PFSK-1 (cell line): ENCODE measurements at regions not wholly inside any gene's neighbourhood (a gene's known extent, or its start where the extent isn't known, plus 50 kb on each side); places are given as distances from the start of the nearest gene placed in this dataset.

Experiments used
- SIN3A ChIP-seq: IDR thresholded peaks from 2 replicates; pipeline ENCODE4 v1.6.1; 2012; ENCODE audit warnings: mild to moderate bottlenecking, low read length, moderate library complexity, borderline replicate concordance; ENCODE audit not compliant: insufficient read depth
- TAF1 ChIP-seq: IDR thresholded peaks from 2 replicates; pipeline ENCODE4 v1.6.1; 2012; ENCODE audit warnings: low read length, control low read depth, borderline replicate concordance; ENCODE audit not compliant: insufficient read depth
- TF ChIP-seq, protein P1 (sequence below), 2 experiments: IDR thresholded peaks; 2 replicates each; pipeline versions ENCODE4 v1.6.1 to v1.8.0; 2011 to 2012; ENCODE audit warnings: low read depth in 2 of 2, low read length in 2 of 2, control low read depth in 1 of 2, inconsistent platforms in 1 of 2, mild to moderate bottlenecking in 1 of 2, moderate library complexity in 1 of 2; ENCODE audit not compliant: insufficient read depth in 1 of 2

GRCh38 chr5:117463881-117464570 lies 889.4 kb upstream of the SEMA6A start:
- TF ChIP-seq, protein P1, sequence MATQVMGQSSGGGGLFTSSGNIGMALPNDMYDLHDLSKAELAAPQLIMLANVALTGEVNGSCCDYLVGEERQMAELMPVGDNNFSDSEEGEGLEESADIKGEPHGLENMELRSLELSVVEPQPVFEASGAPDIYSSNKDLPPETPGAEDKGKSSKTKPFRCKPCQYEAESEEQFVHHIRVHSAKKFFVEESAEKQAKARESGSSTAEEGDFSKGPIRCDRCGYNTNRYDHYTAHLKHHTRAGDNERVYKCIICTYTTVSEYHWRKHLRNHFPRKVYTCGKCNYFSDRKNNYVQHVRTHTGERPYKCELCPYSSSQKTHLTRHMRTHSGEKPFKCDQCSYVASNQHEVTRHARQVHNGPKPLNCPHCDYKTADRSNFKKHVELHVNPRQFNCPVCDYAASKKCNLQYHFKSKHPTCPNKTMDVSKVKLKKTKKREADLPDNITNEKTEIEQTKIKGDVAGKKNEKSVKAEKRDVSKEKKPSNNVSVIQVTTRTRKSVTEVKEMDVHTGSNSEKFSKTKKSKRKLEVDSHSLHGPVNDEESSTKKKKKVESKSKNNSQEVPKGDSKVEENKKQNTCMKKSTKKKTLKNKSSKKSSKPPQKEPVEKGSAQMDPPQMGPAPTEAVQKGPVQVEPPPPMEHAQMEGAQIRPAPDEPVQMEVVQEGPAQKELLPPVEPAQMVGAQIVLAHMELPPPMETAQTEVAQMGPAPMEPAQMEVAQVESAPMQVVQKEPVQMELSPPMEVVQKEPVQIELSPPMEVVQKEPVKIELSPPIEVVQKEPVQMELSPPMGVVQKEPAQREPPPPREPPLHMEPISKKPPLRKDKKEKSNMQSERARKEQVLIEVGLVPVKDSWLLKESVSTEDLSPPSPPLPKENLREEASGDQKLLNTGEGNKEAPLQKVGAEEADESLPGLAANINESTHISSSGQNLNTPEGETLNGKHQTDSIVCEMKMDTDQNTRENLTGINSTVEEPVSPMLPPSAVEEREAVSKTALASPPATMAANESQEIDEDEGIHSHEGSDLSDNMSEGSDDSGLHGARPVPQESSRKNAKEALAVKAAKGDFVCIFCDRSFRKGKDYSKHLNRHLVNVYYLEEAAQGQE (IDR thresholded peaks at IDR 0.05; ENCODE audit: insufficient read depth in 1 of 2, low read depth in 2 of 2, low read length in 2 of 2) = no peak
- TF ChIP-seq TAF1 (no peak), SIN3A (no peak)
